ENCODE measurements at regions not wholly inside any gene's neighbourhood (a gene's known extent, or its start where the extent isn't known, plus 50 kb on each side); places are given as distances from the start of the nearest gene placed in this dataset.

DNA sequence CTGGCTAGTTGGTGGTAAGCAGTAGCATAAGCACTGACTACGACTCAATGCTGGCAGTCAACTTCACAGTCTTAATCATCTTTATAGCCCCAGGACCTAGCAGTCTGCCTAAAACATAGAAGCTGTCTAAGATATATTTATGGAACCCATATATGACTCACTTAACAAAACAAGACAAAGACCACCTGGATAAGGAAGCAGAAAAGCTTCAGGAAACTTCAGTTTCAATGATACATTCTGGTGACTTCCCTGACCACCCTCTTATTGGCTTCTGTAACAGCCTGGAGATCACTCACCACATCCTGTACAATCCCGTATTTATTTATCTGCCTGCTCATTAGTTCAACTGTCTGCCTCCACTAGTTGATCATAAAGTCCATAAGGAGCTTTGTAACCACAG lies 95.5 kb downstream of the PMP22 start:
- peaks cover 8% of the 10 kb centered on the region for H3K36me3 Mint-ChIP-seq
- H3K27me3 Mint-ChIP-seq (ENCODE audit: low read depth) = peaks cover 5% of the 10 kb centered on the region
- no peak overlapping the region for H3K27ac Mint-ChIP-seq
- peaks cover 11% of the 10 kb centered on the region for H3K9me3 Mint-ChIP-seq
- H3K4me3 Mint-ChIP-seq = no peak overlapping the region
- ChIA-PET CTCF (interaction anchor here (2.6 kb wide), 1 partner anchor 13 kb away, joined by 31 read pairs; no protein-coding TSS in a partner anchor), POLR2A (interaction anchor here (0.6 kb wide), 1 partner anchor 44 kb away, joined by 3 read pairs; no protein-coding TSS in a partner anchor)
- DNase-seq (ENCODE audit: low spot score) (no peak), ATAC-seq (no peak)
- no peak for TF ChIP-seq SMAD4 (CRISPR knock-in tag; IDR thresholded peaks at IDR 0.05)
- no peak for TF ChIP-seq IRF2 (CRISPR knock-in tag; IDR thresholded peaks at IDR 0.05; ENCODE audit: borderline replicate concordance, low read depth)
- no peak for TF ChIP-seq EMX1 (CRISPR knock-in tag; IDR thresholded peaks at IDR 0.05)
- no peak for TF ChIP-seq ZNF512 (CRISPR knock-in tag; IDR thresholded peaks at IDR 0.05; ENCODE audit: borderline replicate concordance)
- no peak for TF ChIP-seq TCF7 (CRISPR knock-in tag; IDR thresholded peaks at IDR 0.05; ENCODE audit: low read depth)
- H3K4me1 Mint-ChIP-seq = peaks cover 26% of the 10 kb centered on the region

GRCh38 chr17:15168379-15168778 lies 96.7 kb downstream of the PMP22 start:
- POLR2A ChIA-PET = no interaction called here
- Mint-ChIP-seq H3K9me3 (peaks cover 11% of the 10 kb centered on the region), H3K4me1 (peaks cover 26% of the 10 kb centered on the region), H3K27me3 (ENCODE audit: low read depth) (peaks cover 5% of the 10 kb centered on the region), H3K4me3 (no peak overlapping the region), H3K36me3 (peaks cover 5% of the 10 kb centered on the region), H3K27ac (no peak overlapping the region)
- TF ChIP-seq MXD4 (CRISPR knock-in tag; IDR thresholded peaks at IDR 0.05; ENCODE audit: borderline replicate concordance) (no peak), CREM (CRISPR knock-in tag; IDR thresholded peaks at IDR 0.05) (no peak), ZBTB21 (CRISPR knock-in tag; IDR thresholded peaks at IDR 0.05; ENCODE audit: borderline replicate concordance) (no peak), TCF7 (CRISPR knock-in tag; IDR thresholded peaks at IDR 0.05; ENCODE audit: low read depth) (no peak), ZBTB43 (CRISPR knock-in tag; IDR thresholded peaks at IDR 0.05) (no peak), ATF1 (CRISPR knock-in tag; IDR thresholded peaks at IDR 0.05) (no peak), NFE2L1 (CRISPR knock-in tag; IDR thresholded peaks at IDR 0.05) (no peak), MYBL2 (CRISPR knock-in tag; IDR thresholded peaks at IDR 0.05) (no peak), CBFB (CRISPR knock-in tag; IDR thresholded peaks at IDR 0.05; ENCODE audit: low read depth) (no peak), SP1 (CRISPR knock-in tag; conservative IDR thresholded peaks at IDR 0.05) (no peak), TP53 (CRISPR knock-in tag; IDR thresholded peaks at IDR 0.05) (no peak), ZNF317 (CRISPR knock-in tag; IDR thresholded peaks at IDR 0.05; ENCODE audit: borderline replicate concordance, low read depth) (no peak), ZNF671 (CRISPR knock-in tag; IDR thresholded peaks at IDR 0.05) (no peak), ESRRA (CRISPR knock-in tag; IDR thresholded peaks at IDR 0.05; ENCODE audit: borderline replicate concordance) (no peak), SMAD4 (CRISPR knock-in tag; IDR thresholded peaks at IDR 0.05) (no peak)
- TF ChIP-seq, protein P1, sequence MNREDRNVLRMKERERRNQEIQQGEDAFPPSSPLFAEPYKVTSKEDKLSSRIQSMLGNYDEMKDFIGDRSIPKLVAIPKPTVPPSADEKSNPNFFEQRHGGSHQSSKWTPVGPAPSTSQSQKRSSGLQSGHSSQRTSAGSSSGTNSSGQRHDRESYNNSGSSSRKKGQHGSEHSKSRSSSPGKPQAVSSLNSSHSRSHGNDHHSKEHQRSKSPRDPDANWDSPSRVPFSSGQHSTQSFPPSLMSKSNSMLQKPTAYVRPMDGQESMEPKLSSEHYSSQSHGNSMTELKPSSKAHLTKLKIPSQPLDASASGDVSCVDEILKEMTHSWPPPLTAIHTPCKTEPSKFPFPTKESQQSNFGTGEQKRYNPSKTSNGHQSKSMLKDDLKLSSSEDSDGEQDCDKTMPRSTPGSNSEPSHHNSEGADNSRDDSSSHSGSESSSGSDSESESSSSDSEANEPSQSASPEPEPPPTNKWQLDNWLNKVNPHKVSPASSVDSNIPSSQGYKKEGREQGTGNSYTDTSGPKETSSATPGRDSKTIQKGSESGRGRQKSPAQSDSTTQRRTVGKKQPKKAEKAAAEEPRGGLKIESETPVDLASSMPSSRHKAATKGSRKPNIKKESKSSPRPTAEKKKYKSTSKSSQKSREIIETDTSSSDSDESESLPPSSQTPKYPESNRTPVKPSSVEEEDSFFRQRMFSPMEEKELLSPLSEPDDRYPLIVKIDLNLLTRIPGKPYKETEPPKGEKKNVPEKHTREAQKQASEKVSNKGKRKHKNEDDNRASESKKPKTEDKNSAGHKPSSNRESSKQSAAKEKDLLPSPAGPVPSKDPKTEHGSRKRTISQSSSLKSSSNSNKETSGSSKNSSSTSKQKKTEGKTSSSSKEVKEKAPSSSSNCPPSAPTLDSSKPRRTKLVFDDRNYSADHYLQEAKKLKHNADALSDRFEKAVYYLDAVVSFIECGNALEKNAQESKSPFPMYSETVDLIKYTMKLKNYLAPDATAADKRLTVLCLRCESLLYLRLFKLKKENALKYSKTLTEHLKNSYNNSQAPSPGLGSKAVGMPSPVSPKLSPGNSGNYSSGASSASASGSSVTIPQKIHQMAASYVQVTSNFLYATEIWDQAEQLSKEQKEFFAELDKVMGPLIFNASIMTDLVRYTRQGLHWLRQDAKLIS (CRISPR knock-in tag; IDR thresholded peaks at IDR 0.05; ENCODE audit: borderline replicate concordance) = no peak
- ATAC-seq (no peak), DNase-seq (ENCODE audit: low spot score) (no peak)
- CTCF ChIA-PET = interaction anchor here (0.5 to 2.6 kb wide), 3 partner anchors 12 to 242 kb away, joined by 3 to 13 read pairs (median 3); no protein-coding TSS in a partner anchor

Measured in WTC11 (cell line).